Activated CD8-positive, alpha-beta memory T cell treated with anti-CD3 and anti-CD28 coated beads, Interleukin-2, amount 10 ng/mL, durations not matched to agents 7 days and 5 days (primary cell): ENCODE measurements at regions not wholly inside any gene's neighbourhood (a gene's known extent, or its start where the extent isn't known, plus 50 kb on each side); places are given as distances from the start of the nearest gene placed in this dataset.

Experiments used
- ATAC-seq: fragments of 150-1000 bp; cut with Tn5 transposase; one replicate; pipeline ENCODE4 v1.10.0; 2021; ENCODE audit warnings: moderate library complexity
- CTCF ChIA-PET: fragments of 350-600 bp; sonication (Branson Sonifier 250); formaldehyde crosslinking; loops from one replicate; lab custom pipeline; 2021; ENCODE audit warnings: antibody characterized with exemption; lab: Charles Lee
- DNase-seq: peaks from one replicate; pipeline ENCODE4 v3.0.0-alpha.2; 2020
- H3K27ac Mint-ChIP-seq: one replicate; pipeline ENCODE4 v1.8.0; 2021; ENCODE audit warnings: mild to moderate bottlenecking, mixed read lengths
- H3K27me3 Mint-ChIP-seq: one replicate; pipeline ENCODE4 v1.8.0; 2021; ENCODE audit warnings: mixed read lengths
- H3K36me3 Mint-ChIP-seq: one replicate; pipeline ENCODE4 v1.8.0; 2021; ENCODE audit warnings: mild to moderate bottlenecking, mixed read lengths
- H3K4me1 Mint-ChIP-seq: one replicate; pipeline ENCODE4 v1.8.0; 2021; ENCODE audit warnings: mixed read lengths
- H3K4me3 Mint-ChIP-seq: one replicate; pipeline ENCODE4 v1.8.0; 2021; ENCODE audit warnings: mild to moderate bottlenecking, moderate library complexity, mixed read lengths
- H3K9me3 Mint-ChIP-seq: one replicate; pipeline ENCODE4 v1.8.0; 2022; ENCODE audit warnings: low read depth, mixed read lengths

- no peak overlapping the region for H3K27ac Mint-ChIP-seq
- H3K4me3 Mint-ChIP-seq = no peak overlapping the region
- H3K36me3 Mint-ChIP-seq = no peaks in the 10 kb centered on the region
- CTCF ChIA-PET = no interaction called here
- DNase-seq = no peak
- no peaks in the 10 kb centered on the region for H3K9me3 Mint-ChIP-seq
- H3K27me3 Mint-ChIP-seq = peaks cover 17% of the 10 kb centered on the region
- ATAC-seq = no peak
- H3K4me1 Mint-ChIP-seq = no peaks in the 10 kb centered on the region
Measured at GRCh38 chr10:111247781-111248389, 171.1 kb downstream of the ADRA2A start.

- Mint-ChIP-seq H3K27me3 (peaks cover 17% of the 10 kb centered on the region), H3K4me1 (no peaks in the 10 kb centered on the region), H3K9me3 (no peaks in the 10 kb centered on the region), H3K36me3 (no peaks in the 10 kb centered on the region), H3K27ac (no peak overlapping the region), H3K4me3 (no peak overlapping the region)
- CTCF ChIA-PET = no interaction called here
- ATAC-seq (no peak), DNase-seq (no peak)
Measured at GRCh38 chr10:111249925-111250324, 173.1 kb downstream of the ADRA2A start.

- CTCF ChIA-PET = no interaction called here
- Mint-ChIP-seq H3K27ac (no peak overlapping the region), H3K4me1 (no peaks in the 10 kb centered on the region), H3K36me3 (no peaks in the 10 kb centered on the region), H3K27me3 (peaks cover 18% of the 10 kb centered on the region), H3K4me3 (no peak overlapping the region), H3K9me3 (no peaks in the 10 kb centered on the region)
- no peak for ATAC-seq
- no peak for DNase-seq
Measured at GRCh38 chr10:111261081-111261615, 184.3 kb downstream of the ADRA2A start.

- DNase-seq (no peak), ATAC-seq (no peak)
- Mint-ChIP-seq H3K9me3 (no peaks in the 10 kb centered on the region), H3K27me3 (peaks cover 27% of the 10 kb centered on the region), H3K27ac (no peak overlapping the region), H3K4me1 (no peaks in the 10 kb centered on the region), H3K36me3 (no peaks in the 10 kb centered on the region), H3K4me3 (no peak overlapping the region)
- CTCF ChIA-PET = no interaction called here
Measured at GRCh38 chr10:111265341-111265740, 188.5 kb downstream of the ADRA2A start.

- peaks cover 31% of the 10 kb centered on the region for H3K27me3 Mint-ChIP-seq
- H3K27ac Mint-ChIP-seq = no peak overlapping the region
- CTCF ChIA-PET = no interaction called here
- DNase-seq (no peak), ATAC-seq (no peak)
- H3K36me3 Mint-ChIP-seq = no peaks in the 10 kb centered on the region
- H3K9me3 Mint-ChIP-seq = no peaks in the 10 kb centered on the region
- no peaks in the 10 kb centered on the region for H3K4me1 Mint-ChIP-seq
- H3K4me3 Mint-ChIP-seq = no peak overlapping the region
Measured at GRCh38 chr10:111266165-111266564, 189.3 kb downstream of the ADRA2A start.

GRCh38 chr10:111267673-111268072 lies 190.8 kb downstream of the ADRA2A start:
- H3K4me1 Mint-ChIP-seq = no peaks in the 10 kb centered on the region
- no peak overlapping the region for H3K4me3 Mint-ChIP-seq
- H3K36me3 Mint-ChIP-seq = no peaks in the 10 kb centered on the region
- CTCF ChIA-PET = no interaction called here
- no peak overlapping the region for H3K27ac Mint-ChIP-seq
- DNase-seq (no peak), ATAC-seq (no peak)
- no peaks in the 10 kb centered on the region for H3K9me3 Mint-ChIP-seq
- H3K27me3 Mint-ChIP-seq = peaks cover 29% of the 10 kb centered on the region

- no peak overlapping the region for H3K4me3 Mint-ChIP-seq
- DNase-seq (no peak), ATAC-seq (no peak)
- peaks cover 16% of the 10 kb centered on the region for H3K27me3 Mint-ChIP-seq
- H3K9me3 Mint-ChIP-seq = no peaks in the 10 kb centered on the region
- CTCF ChIA-PET = interaction anchor here (0.8 kb wide), 1 partner anchor 171 kb away, joined by 3 read pairs; no protein-coding TSS in a partner anchor
- no peak overlapping the region for H3K27ac Mint-ChIP-seq
- no peaks in the 10 kb centered on the region for H3K36me3 Mint-ChIP-seq
- no peaks in the 10 kb centered on the region for H3K4me1 Mint-ChIP-seq
Measured at GRCh38 chr10:111273235-111273634, 196.4 kb downstream of the ADRA2A start.

GRCh38 chr10:111273635-111274034 lies 196.8 kb downstream of the ADRA2A start:
- no peaks in the 10 kb centered on the region for H3K9me3 Mint-ChIP-seq
- no peaks in the 10 kb centered on the region for H3K4me1 Mint-ChIP-seq
- no peak for ATAC-seq
- no peaks in the 10 kb centered on the region for H3K36me3 Mint-ChIP-seq
- DNase-seq = no peak
- CTCF ChIA-PET = interaction anchor here (0.8 kb wide), 1 partner anchor 171 kb away, joined by 3 read pairs; no protein-coding TSS in a partner anchor
- H3K27me3 Mint-ChIP-seq = peaks cover 13% of the 10 kb centered on the region
- H3K27ac Mint-ChIP-seq = no peak overlapping the region
- H3K4me3 Mint-ChIP-seq = no peak overlapping the region

- CTCF ChIA-PET = no interaction called here
- ATAC-seq = no peak
- H3K27me3 Mint-ChIP-seq = peaks cover 13% of the 10 kb centered on the region
Measured at GRCh38 chr10:111275091-111275490, 198.3 kb downstream of the ADRA2A start.

GRCh38 chr10:111277661-111278060 lies 200.8 kb downstream of the ADRA2A start:
- CTCF ChIA-PET = no interaction called here
- H3K4me3 Mint-ChIP-seq = no peak overlapping the region
- no peaks in the 10 kb centered on the region for H3K4me1 Mint-ChIP-seq
- no peaks in the 10 kb centered on the region for H3K36me3 Mint-ChIP-seq
- H3K27me3 Mint-ChIP-seq = peaks cover 9% of the 10 kb centered on the region
- no peak overlapping the region for H3K27ac Mint-ChIP-seq
- no peak for ATAC-seq
- DNase-seq = no peak
- H3K9me3 Mint-ChIP-seq = no peaks in the 10 kb centered on the region

More at GRCh38 chr10:111275091-111275490, 198.3 kb downstream of the ADRA2A start:
- no peak overlapping the region for H3K4me3 Mint-ChIP-seq
- H3K9me3 Mint-ChIP-seq = no peaks in the 10 kb centered on the region
- H3K27ac Mint-ChIP-seq = no peak overlapping the region
- DNase-seq = no peak
- no peaks in the 10 kb centered on the region for H3K4me1 Mint-ChIP-seq
- no peaks in the 10 kb centered on the region for H3K36me3 Mint-ChIP-seq

GRCh38 chr10:111278266-111278665 lies 201.4 kb downstream of the ADRA2A start:
- no peak overlapping the region for H3K4me3 Mint-ChIP-seq
- no peak overlapping the region for H3K27ac Mint-ChIP-seq
- ATAC-seq (no peak), DNase-seq (no peak)
- H3K27me3 Mint-ChIP-seq = peaks cover 5% of the 10 kb centered on the region
- CTCF ChIA-PET = no interaction called here
- H3K36me3 Mint-ChIP-seq = no peaks in the 10 kb centered on the region
- H3K9me3 Mint-ChIP-seq = no peaks in the 10 kb centered on the region
- H3K4me1 Mint-ChIP-seq = no peaks in the 10 kb centered on the region

GRCh38 chr10:111281516-111281915 lies 204.7 kb downstream of the ADRA2A start:
- no peak overlapping the region for H3K27ac Mint-ChIP-seq
- no peaks in the 10 kb centered on the region for H3K4me1 Mint-ChIP-seq
- no peaks in the 10 kb centered on the region for H3K9me3 Mint-ChIP-seq
- no peak for ATAC-seq
- no peak overlapping the region for H3K4me3 Mint-ChIP-seq
- no peaks in the 10 kb centered on the region for H3K36me3 Mint-ChIP-seq
- DNase-seq = no peak
- CTCF ChIA-PET = no interaction called here
- no peaks in the 10 kb centered on the region for H3K27me3 Mint-ChIP-seq

- H3K4me3 Mint-ChIP-seq = no peak overlapping the region
- peaks cover 2% of the 10 kb centered on the region for H3K27me3 Mint-ChIP-seq
- DNase-seq (no peak), ATAC-seq (no peak)
- H3K9me3 Mint-ChIP-seq = no peaks in the 10 kb centered on the region
- H3K36me3 Mint-ChIP-seq = no peaks in the 10 kb centered on the region
- CTCF ChIA-PET = no interaction called here
- H3K4me1 Mint-ChIP-seq = no peaks in the 10 kb centered on the region
- no peak overlapping the region for H3K27ac Mint-ChIP-seq
Measured at GRCh38 chr10:111289461-111289860, 212.6 kb downstream of the ADRA2A start.

- CTCF ChIA-PET = no interaction called here
- H3K9me3 Mint-ChIP-seq = no peaks in the 10 kb centered on the region
- no peaks in the 10 kb centered on the region for H3K4me1 Mint-ChIP-seq
- H3K4me3 Mint-ChIP-seq = no peak overlapping the region
- no peak for DNase-seq
- H3K27ac Mint-ChIP-seq = no peak overlapping the region
- no peak for ATAC-seq
- H3K27me3 Mint-ChIP-seq = peaks cover 10% of the 10 kb centered on the region
- no peaks in the 10 kb centered on the region for H3K36me3 Mint-ChIP-seq
Measured at GRCh38 chr10:111290649-111291048, 213.8 kb downstream of the ADRA2A start.
